ENCODE measurements at regions not wholly inside any gene's neighbourhood (a gene's known extent, or its start where the extent isn't known, plus 50 kb on each side); places are given as distances from the start of the nearest gene placed in this dataset.
"Not testable (repeated sequence)": the region's sequence is repeated elsewhere in the genome, so short reads cannot be mapped to it uniquely, and the experiment has no call there.

GRCh38 chr4:12499693-12500092 is 984.4 kb downstream of the RAB28 start:
- no peak for TF ChIP-seq CTCF (IDR thresholded peaks at IDR 0.05; ENCODE audit: low read depth, low read length)
- no peak overlapping the region for H3K4me3 ChIP-seq (replicated peaks in 1 of 2; ENCODE audit: low read depth in 2 of 2, low read length in 2 of 2)
- DNase-seq (ENCODE audit: low read depth in 2 of 2) = no peak

- no peak overlapping the region for H3K4me3 ChIP-seq (replicated peaks in 1 of 2; ENCODE audit: low read depth in 2 of 2, low read length in 2 of 2)
- no peak for DNase-seq (ENCODE audit: low read depth in 2 of 2)
- no peak for TF ChIP-seq CTCF (IDR thresholded peaks at IDR 0.05; ENCODE audit: low read depth, low read length)
These were observed 988.9 kb downstream of the RAB28 start for GRCh38 chr4:12495211-12495610.

GRCh38 chr4:12492730-12493393 is 991.3 kb downstream of the RAB28 start:
- no peak for TF ChIP-seq CTCF (IDR thresholded peaks at IDR 0.05; ENCODE audit: low read depth, low read length)
- no peak for DNase-seq (ENCODE audit: low read depth in 2 of 2)
- H3K4me3 ChIP-seq (replicated peaks in 1 of 2; ENCODE audit: low read depth in 2 of 2, low read length in 2 of 2) = no peak overlapping the region

GRCh38 chr4:12488672-12489071 is 995.5 kb downstream of the RAB28 start:
- DNase-seq (ENCODE audit: low read depth in 2 of 2) = peak in 1 of 2 donors; percentile 63
- TF ChIP-seq CTCF (IDR thresholded peaks at IDR 0.05; ENCODE audit: low read depth, low read length) = no peak
- no peak overlapping the region for H3K4me3 ChIP-seq (replicated peaks in 1 of 2; ENCODE audit: low read depth in 2 of 2, low read length in 2 of 2)

- no peak overlapping the region for H3K4me3 ChIP-seq (replicated peaks in 1 of 2; ENCODE audit: low read depth in 2 of 2, low read length in 2 of 2)
- no peak for TF ChIP-seq CTCF (IDR thresholded peaks at IDR 0.05; ENCODE audit: low read depth, low read length)
- DNase-seq (ENCODE audit: low read depth in 2 of 2) = peak; percentile 56 to 81
These were observed 997.1 kb downstream of the RAB28 start for GRCh38 chr4:12487000-12487399.

- DNase-seq (ENCODE audit: low read depth in 2 of 2) = no peak
- TF ChIP-seq CTCF (IDR thresholded peaks at IDR 0.05; ENCODE audit: low read depth, low read length) = no peak
- no peak overlapping the region for H3K4me3 ChIP-seq (replicated peaks in 1 of 2; ENCODE audit: low read depth in 2 of 2, low read length in 2 of 2)
These were observed 1012.1 kb downstream of the RAB28 start for GRCh38 chr4:12472087-12472486.

GRCh38 chr4:12471193-12471592 is 1012.9 kb downstream of the RAB28 start:
- no peak for TF ChIP-seq CTCF (IDR thresholded peaks at IDR 0.05; ENCODE audit: low read depth, low read length)
- no peak overlapping the region for H3K4me3 ChIP-seq (replicated peaks in 1 of 2; ENCODE audit: low read depth in 2 of 2, low read length in 2 of 2)
- DNase-seq (ENCODE audit: low read depth in 2 of 2) = no peak

GRCh38 chr4:12461576-12461975 is 1022.6 kb downstream of the RAB28 start:
- H3K4me3 ChIP-seq (replicated peaks in 1 of 2; ENCODE audit: low read depth in 2 of 2, low read length in 2 of 2); DNase-seq (ENCODE audit: low read depth in 2 of 2): not testable (repeated sequence)

Data from cardiac fibroblast (primary cell).